Islet of Langerhans (tissue), 1 donor: ENCODE measurements at regions not wholly inside any gene's neighbourhood (a gene's known extent, or its start where the extent isn't known, plus 50 kb on each side); places are given as distances from the start of the nearest gene placed in this dataset.
"Not testable (repeated sequence)": the region's sequence is repeated elsewhere in the genome, so short reads cannot be mapped to it uniquely, and the experiment has no call there.

Source experiments
- FAIRE-seq: peaks from one replicate; lab custom pipeline; 2011; peaks lifted over from hg19 to GRCh38; lab: Jason Lieb, UNC

- FAIRE-seq: no peak
Observed at GRCh38 chrX:137195296-137195695, 161.5 kb upstream of the GPR101 start.

GRCh38 chrX:137194164-137194563, 160.4 kb upstream of the GPR101 start:
- no peak for FAIRE-seq

DNA sequence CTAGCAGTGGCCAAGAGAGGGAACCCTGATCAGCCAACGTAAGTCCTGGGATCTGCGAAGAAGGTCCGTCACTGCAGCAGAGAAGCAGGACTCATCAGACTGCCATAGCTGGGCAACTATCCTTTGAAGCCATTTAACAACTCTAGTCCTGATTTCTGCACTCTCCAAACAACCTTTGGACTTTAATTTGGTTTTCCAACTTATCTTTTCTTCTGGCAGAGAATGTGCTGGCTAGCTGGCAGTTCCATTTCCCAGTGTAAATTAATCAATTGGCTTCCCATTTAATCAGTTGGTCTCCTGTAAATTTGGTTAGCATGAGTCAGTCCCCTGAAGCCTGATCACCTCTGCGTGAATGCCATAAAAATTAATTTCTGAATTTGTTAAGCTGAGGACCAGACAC, 153.7 kb upstream of the GPR101 start:
- FAIRE-seq: no peak

DNA sequence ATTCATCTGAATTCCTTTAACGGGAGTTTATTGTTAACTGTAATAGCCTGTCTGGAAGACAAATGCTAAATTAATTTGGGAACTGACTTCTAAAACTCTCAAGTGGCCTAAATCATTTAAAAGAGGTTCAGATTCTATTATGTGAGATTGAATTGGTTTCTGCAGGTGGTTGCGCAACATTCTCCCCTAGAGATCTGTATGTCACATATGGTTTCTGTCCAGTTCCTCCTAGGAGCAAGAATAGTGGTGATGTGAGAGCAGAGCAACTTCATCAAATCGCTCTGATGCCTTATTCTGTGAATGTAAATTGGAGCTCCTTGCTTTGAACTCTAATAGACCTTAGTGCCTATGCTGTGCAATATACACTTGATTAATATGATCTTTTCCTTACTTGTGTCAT, 144.6 kb upstream of the GPR101 start:
- FAIRE-seq: no peak

GRCh38 chrX:137172317-137172948, 138.6 kb upstream of the GPR101 start:
- FAIRE-seq: no peak

DNA sequence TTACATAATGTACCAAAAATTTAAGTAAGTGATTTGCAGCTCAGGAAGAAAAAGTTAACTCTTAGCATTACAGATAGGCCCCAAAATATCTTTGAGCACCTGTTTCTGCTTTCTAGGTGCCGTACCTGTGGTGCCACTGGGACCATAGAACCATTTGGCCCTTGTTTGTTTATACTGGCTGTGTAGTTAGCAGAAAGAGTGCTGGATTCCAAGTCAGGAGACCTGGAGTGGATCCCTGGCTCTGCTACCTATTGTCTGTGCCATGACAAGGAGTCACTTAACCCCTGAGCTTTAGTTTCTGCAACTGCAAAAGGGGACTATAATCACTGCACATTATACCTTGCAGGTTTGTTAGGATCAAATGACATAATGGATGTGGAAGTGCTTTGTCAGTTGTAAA, 137.8 kb upstream of the GPR101 start:
- no peak for FAIRE-seq

GRCh38 chrX:137166591-137166990, 132.8 kb upstream of the GPR101 start:
- no peak for FAIRE-seq

- FAIRE-seq: no peak
Observed at GRCh38 chrX:137164329-137164728, 130.5 kb upstream of the GPR101 start.

DNA sequence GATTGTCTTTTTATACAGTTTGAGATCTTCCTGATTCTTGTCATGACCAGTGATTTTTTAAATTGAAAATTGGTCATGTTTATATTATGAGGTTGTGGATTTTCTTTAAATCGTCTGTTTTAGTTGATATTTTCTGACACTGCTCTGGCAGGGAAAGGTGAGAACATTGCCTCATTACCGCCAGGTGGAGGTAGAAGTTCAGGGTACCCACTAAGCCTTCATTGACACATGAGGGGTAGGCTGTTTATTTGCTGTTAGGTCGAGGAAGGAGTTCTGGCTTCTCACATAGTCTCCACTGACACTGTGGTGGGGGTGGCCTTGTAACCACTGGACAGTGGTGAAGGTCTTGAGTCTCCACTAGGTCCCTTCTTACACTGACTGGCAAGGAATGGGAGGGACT, 117.6 kb upstream of the GPR101 start:
- no peak for FAIRE-seq

DNA sequence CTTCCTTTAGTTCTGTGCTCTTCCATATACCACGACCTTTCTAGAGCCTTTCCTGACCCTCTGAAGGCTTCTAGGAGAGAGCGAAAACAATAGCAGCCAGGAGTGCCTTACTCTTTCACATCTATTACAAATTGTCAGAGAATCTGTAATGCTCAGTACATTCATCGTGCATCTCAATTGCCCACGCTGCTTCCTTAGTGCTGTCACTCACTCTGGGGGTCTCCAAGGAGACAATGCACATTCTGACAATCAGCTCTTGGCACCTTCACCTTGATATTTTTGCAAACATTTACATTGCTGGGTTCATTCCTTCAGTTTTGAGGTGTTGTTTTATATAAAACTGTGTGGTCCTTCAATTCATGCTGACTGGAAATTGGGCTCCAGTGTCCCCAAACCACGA, 110.1 kb upstream of the GPR101 start:
- no peak for FAIRE-seq

DNA sequence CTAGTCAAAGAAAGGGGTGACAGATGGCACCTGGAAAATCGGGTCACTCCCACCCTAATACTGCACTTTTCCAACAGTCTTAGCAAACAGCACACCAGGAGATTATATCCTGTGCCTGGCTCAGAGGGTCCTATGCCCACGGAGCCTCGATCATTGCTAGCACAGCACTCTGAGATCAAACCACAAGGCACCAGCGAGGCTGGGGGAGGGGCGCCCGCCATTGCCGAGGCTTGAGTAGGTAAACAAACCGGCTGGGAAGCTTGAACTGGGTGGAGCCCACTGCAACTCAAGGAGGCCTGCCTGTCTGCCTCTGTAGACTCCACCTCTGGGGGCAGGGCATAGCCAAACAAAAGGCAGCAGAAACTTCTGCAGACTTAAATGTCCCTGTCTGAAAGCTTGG, 88.9 kb upstream of the GPR101 start:
- FAIRE-seq: not testable (repeated sequence)

- no peak for FAIRE-seq
Observed at GRCh38 chrX:137119049-137119448, 85.3 kb upstream of the GPR101 start.

DNA sequence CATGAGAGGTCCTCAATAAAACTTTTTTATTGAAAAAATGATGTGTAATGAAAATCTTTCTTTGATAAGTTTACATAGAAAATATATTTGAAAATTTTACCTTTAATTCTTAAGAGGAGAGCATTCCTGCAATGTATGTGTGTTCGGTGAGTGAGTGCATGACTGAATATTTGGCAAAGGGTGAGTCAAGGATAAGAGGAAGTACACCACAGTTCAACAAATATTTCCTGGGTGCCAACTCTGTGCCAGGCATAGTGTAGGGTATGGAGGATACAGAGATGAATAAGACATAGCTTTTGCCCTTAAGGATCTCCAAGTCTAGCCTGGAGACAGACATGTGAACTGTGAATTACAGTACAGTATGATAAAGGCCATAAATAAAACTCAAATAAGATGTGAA, 84.7 kb upstream of the GPR101 start:
- no peak for FAIRE-seq

- no peak for FAIRE-seq
Observed at GRCh38 chrX:137118136-137118535, 84.3 kb upstream of the GPR101 start.

DNA sequence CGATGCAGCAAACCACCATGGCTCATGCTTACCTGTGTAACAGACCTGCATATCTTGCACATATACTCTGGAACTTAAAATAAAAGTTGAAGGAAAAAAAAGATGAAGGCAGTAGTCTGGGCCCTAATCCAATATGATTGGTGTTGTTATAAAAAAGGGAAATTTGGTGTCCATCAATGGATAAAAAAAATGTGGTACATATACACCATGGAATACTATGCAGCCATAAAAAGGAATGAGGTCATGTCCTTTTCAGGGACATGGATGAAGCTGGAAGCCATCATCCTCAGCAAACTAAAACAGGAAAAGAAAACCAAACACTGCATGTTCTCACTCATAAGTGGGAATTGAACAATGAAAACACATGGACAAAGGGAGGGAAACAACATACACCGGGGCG, 74.1 kb upstream of the GPR101 start:
- not testable (repeated sequence) for FAIRE-seq

DNA sequence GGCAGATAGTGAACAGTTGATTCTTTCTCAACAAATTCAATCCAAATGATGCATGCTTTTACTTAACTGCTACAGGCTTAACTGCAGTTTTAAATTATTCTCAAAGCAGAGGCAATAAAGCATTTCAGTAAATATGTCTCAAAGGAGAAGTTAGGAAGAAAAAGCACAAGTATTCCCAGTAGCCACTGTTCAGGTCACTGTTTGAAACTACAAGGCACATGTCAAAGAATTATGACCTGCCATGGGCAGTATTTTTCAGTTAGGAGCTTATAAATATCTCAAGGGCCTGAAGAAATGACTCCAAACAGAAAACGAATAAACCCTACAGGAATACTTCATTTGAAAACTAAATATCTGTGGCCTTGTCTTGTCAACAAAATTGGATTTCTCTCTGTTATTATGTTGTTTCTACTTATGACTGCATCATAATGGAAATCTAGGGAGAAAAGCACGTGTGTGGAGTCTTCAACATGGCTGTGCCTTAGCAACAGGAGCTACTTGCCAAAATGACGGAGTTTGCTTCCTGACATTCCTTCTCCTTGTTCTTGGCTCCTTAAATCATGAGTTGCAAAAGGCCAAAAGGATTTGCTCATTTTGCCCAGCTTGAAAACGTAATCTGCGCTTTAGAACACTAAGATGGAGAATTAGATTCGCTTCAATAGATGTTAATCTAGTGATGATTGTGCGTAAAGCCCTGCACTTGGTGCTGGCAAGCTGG, 67.6 kb upstream of the GPR101 start:
- FAIRE-seq: no peak
